Loucy (cell line): ENCODE measurements at regions not wholly inside any gene's neighbourhood (a gene's known extent, or its start where the extent isn't known, plus 50 kb on each side); places are given as distances from the start of the nearest gene placed in this dataset.

Experiments
- H2AFZ ChIP-seq: fragments of 200-600 bp; sonication (generic); 2 replicates; pipeline ENCODE4 v1.6.0; 2016; ENCODE audit warnings: antibody characterized with exemption, mild to moderate bottlenecking, low read length, moderate library complexity
- H3F3A ChIP-seq: fragments of 200-600 bp; 2 replicates; pipeline ENCODE4 v1.6.0; 2016; ENCODE audit warnings: antibody characterized with exemption, low read depth, mild to moderate bottlenecking
- H3K27me3 ChIP-seq: fragments of 200-600 bp; sonication (generic); 2 replicates; pipeline ENCODE4 v1.6.1; 2014; ENCODE audit warnings: low read length, mild to moderate bottlenecking; ENCODE audit not compliant: insufficient read depth, poor library complexity, severe bottlenecking
- H3K36me3 ChIP-seq: fragments of 200-600 bp; sonication (generic); 2 replicates; pipeline ENCODE4 v1.6.1; 2016; ENCODE audit warnings: low read length; ENCODE audit not compliant: insufficient read depth
- H3K4me1 ChIP-seq: fragments of 200-600 bp; sonication (generic); 2 replicates; pipeline ENCODE4 v1.5.1; 2014; ENCODE audit warnings: low read length, mild to moderate bottlenecking; ENCODE audit not compliant: insufficient read depth, poor library complexity, severe bottlenecking
- H3K4me2 ChIP-seq: fragments of 200-600 bp; sonication (generic); 2 replicates; pipeline ENCODE4 v1.6.0; 2014; ENCODE audit warnings: antibody characterized with exemption, low read length, low read depth, mild to moderate bottlenecking; ENCODE audit not compliant: poor library complexity, severe bottlenecking
- H3K4me3 ChIP-seq: fragments of 200-600 bp; sonication (generic); 2 replicates; pipeline ENCODE4 v1.5.1; 2014; ENCODE audit warnings: low read length, mild to moderate bottlenecking, mixed read lengths; ENCODE audit not compliant: poor library complexity, severe bottlenecking
- H3K79me2 ChIP-seq: fragments of 200-600 bp; sonication (generic); 2 replicates; pipeline ENCODE4 v1.6.1; 2014; ENCODE audit warnings: low read length; ENCODE audit not compliant: insufficient read depth
- H3K9ac ChIP-seq: fragments of 200-600 bp; sonication (generic); 2 replicates; pipeline ENCODE4 v1.6.0; 2014; ENCODE audit warnings: mild to moderate bottlenecking, low read depth, low read length, moderate library complexity; ENCODE audit not compliant: poor library complexity, severe bottlenecking
- H3K9me2 ChIP-seq: fragments of 200-600 bp; sonication (generic); replicated peaks from 2 replicates; pipeline ENCODE4 v1.6.1; 2016; ENCODE audit warnings: low read depth, low read length, mixed read lengths
- H3K9me3 ChIP-seq: fragments of 200-600 bp; sonication (generic); 2 replicates; pipeline ENCODE4 v1.6.1; 2014; ENCODE audit warnings: mild to moderate bottlenecking, antibody characterized with exemption, low read length, low read depth; ENCODE audit not compliant: insufficient read depth
- H4K20me1 ChIP-seq: fragments of 200-600 bp; sonication (generic); 2 replicates; pipeline ENCODE4 v1.6.0; 2014; ENCODE audit warnings: antibody characterized with exemption, low read length, mild to moderate bottlenecking; ENCODE audit not compliant: insufficient read depth, poor library complexity, severe bottlenecking
- CTCF ChIP-seq: fragments of 200-600 bp; sonication (generic); conservative IDR thresholded peaks from 2 replicates; pipeline ENCODE4 v1.5.1; 2014; ENCODE audit warnings: mild to moderate bottlenecking, antibody characterized with exemption, low read length
- EZH2phosphoT487 ChIP-seq: fragments of 200-600 bp; IDR thresholded peaks from 2 replicates; pipeline ENCODE4 v1.6.1; 2018; ENCODE audit warnings: antibody characterized with exemption, mild to moderate bottlenecking, moderate library complexity, borderline replicate concordance

GRCh38 chrX:22376369-22376768 lies 103.7 kb downstream of the CBLL2 start:
- no peak overlapping the region for H3K4me2 ChIP-seq
- H3K9ac ChIP-seq, result no peak overlapping the region
- H2AFZ ChIP-seq, result no peak overlapping the region
- H3K27me3 ChIP-seq, result no peaks in the 10 kb centered on the region
- no peaks in the 10 kb centered on the region for H3K4me1 ChIP-seq
- H3K36me3 ChIP-seq, result no peaks in the 10 kb centered on the region
- TF ChIP-seq EZH2phosphoT487 (no peak), CTCF (no peak)
- H4K20me1 ChIP-seq, result no peaks in the 10 kb centered on the region
- no peaks in the 10 kb centered on the region for H3K79me2 ChIP-seq
- H3F3A ChIP-seq, result no peaks in the 10 kb centered on the region
- no peak overlapping the region for H3K4me3 ChIP-seq
- H3K9me2 ChIP-seq, result no peaks in the 10 kb centered on the region
- H3K9me3 ChIP-seq, result no peaks in the 10 kb centered on the region

- Histone ChIP-seq H3K9ac (no peak overlapping the region), H3F3A (no peaks in the 10 kb centered on the region), H3K27me3 (no peaks in the 10 kb centered on the region), H3K4me2 (no peak overlapping the region), H3K9me3 (no peaks in the 10 kb centered on the region), H3K9me2 (no peaks in the 10 kb centered on the region), H2AFZ (no peak overlapping the region), H3K4me1 (no peaks in the 10 kb centered on the region), H4K20me1 (no peaks in the 10 kb centered on the region), H3K4me3 (no peak overlapping the region), H3K79me2 (no peaks in the 10 kb centered on the region), H3K36me3 (no peaks in the 10 kb centered on the region)
- no peak for TF ChIP-seq EZH2phosphoT487
- no peak for TF ChIP-seq CTCF
Observed at GRCh38 chrX:22378296-22378695, 105.6 kb downstream of the CBLL2 start.

GRCh38 chrX:22383988-22384387 lies 111.3 kb downstream of the CBLL2 start:
- no peak for TF ChIP-seq CTCF
- Histone ChIP-seq H3K79me2 (no peaks in the 10 kb centered on the region), H3K9me2 (no peaks in the 10 kb centered on the region), H3K27me3 (no peaks in the 10 kb centered on the region), H3K9ac (no peak overlapping the region), H3K4me2 (no peak overlapping the region), H4K20me1 (no peaks in the 10 kb centered on the region), H2AFZ (no peak overlapping the region), H3K9me3 (no peaks in the 10 kb centered on the region), H3K4me1 (no peaks in the 10 kb centered on the region), H3F3A (no peaks in the 10 kb centered on the region), H3K4me3 (no peak overlapping the region), H3K36me3 (no peaks in the 10 kb centered on the region)
